H1 (cell line): ENCODE measurements at regions not wholly inside any gene's neighbourhood (a gene's known extent, or its start where the extent isn't known, plus 50 kb on each side); places are given as distances from the start of the nearest gene placed in this dataset.

Experiments
- CTCF ChIA-PET: fragments of 300-600 bp; sonication (Branson Sonifier 250); formaldehyde crosslinking; loops from one replicate; lab custom pipeline; 2021; ENCODE audit not compliant: partially characterized antibody; lab: Charles Lee
- POLR2A ChIA-PET: fragments of 300-600 bp; sonication (Branson Sonifier 250); formaldehyde crosslinking; loops from one replicate; lab custom pipeline; 2021; ENCODE audit warnings: inconsistent platforms; ENCODE audit not compliant: partially characterized antibody; lab: Charles Lee
- DNase-seq, 2 experiments: peaks; one replicate each; pipeline versions ENCODE4 v3.0.0 to v3.0.0-alpha.2; 2010 to 2022; ENCODE audit warnings: low spot score in 2 of 2, low read depth in 1 of 2, mixed read lengths in 1 of 2
- FAIRE-seq: peaks from 2 replicates; lab custom pipeline; 2011; peaks lifted over from hg19 to GRCh38; lab: Jason Lieb, UNC
- H2AFZ ChIP-seq: 2 replicates; pipeline ENCODE4 v1.8.1; 2012; ENCODE audit warnings: low read length, inconsistent platforms
- H2AK5ac ChIP-seq: 2 replicates; pipeline ENCODE4 v1.6.1; 2013; ENCODE audit warnings: low read depth, low read length
- H2BK120ac ChIP-seq: replicated peaks from 2 replicates; pipeline ENCODE3; 2013; ENCODE audit warnings: low read depth, low read length, inconsistent platforms
- H2BK12ac ChIP-seq: 2 replicates; pipeline ENCODE4 v1.6.1; 2013; ENCODE audit warnings: low read depth, low read length
- H2BK15ac ChIP-seq: 2 replicates; pipeline ENCODE4 v1.6.1; 2013; ENCODE audit warnings: low read length
- H2BK20ac ChIP-seq: 2 replicates; pipeline ENCODE4 v1.6.1; 2013; ENCODE audit warnings: low read length
- H2BK5ac ChIP-seq: 2 replicates; pipeline ENCODE4 v1.6.1; 2013; ENCODE audit warnings: low read depth, low read length
- H3K14ac ChIP-seq: 2 replicates; pipeline ENCODE4 v1.6.1; 2013; ENCODE audit warnings: inconsistent platforms; ENCODE audit not compliant: insufficient read length
- H3K18ac ChIP-seq: 2 replicates; pipeline ENCODE4 v1.6.1; 2013; ENCODE audit warnings: low read length; ENCODE audit errors: extremely low read depth
- H3K23ac ChIP-seq: 2 replicates; pipeline ENCODE4 v1.6.1; 2013; ENCODE audit warnings: inconsistent platforms; ENCODE audit not compliant: insufficient read length
- H3K23me2 ChIP-seq: 2 replicates; pipeline ENCODE4 v1.6.1; 2013; ENCODE audit warnings: low read depth, low read length
- H3K27ac ChIP-seq: 2 replicates; pipeline ENCODE4 v1.6.1; 2011; ENCODE audit warnings: low read depth, low read length, inconsistent platforms
- H3K27me3 ChIP-seq, 4 experiments: replicated peaks in 1 of 4; 1 replicate in 1 of 4; 2 replicates in 3 of 4; pipeline versions ENCODE4 v1.6.1 to v1.8.1; 2011 to 2013; ENCODE audit warnings: low read length in 3 of 4, mild to moderate bottlenecking in 3 of 4, inconsistent platforms in 2 of 4, mixed read lengths in 2 of 4, moderate library complexity in 1 of 4; ENCODE audit not compliant: control insufficient read depth in 3 of 4, insufficient read depth in 3 of 4; ENCODE audit errors: extremely low read depth in 1 of 4
- H3K36me3 ChIP-seq, 4 experiments: 2 replicates each; pipeline versions ENCODE4 v1.6.1 to v1.8.1; 2011 to 2013; ENCODE audit warnings: mild to moderate bottlenecking in 4 of 4, low read length in 3 of 4, moderate library complexity in 2 of 4, control low read depth in 1 of 4, inconsistent platforms in 1 of 4; ENCODE audit not compliant: insufficient read depth in 4 of 4, control insufficient read depth in 2 of 4
- H3K4ac ChIP-seq: replicated peaks from 2 replicates; pipeline ENCODE3; 2013; ENCODE audit warnings: low read length, low read depth, mixed read lengths, inconsistent platforms; ENCODE audit not compliant: insufficient read length
- H3K4me1 ChIP-seq, 4 experiments: replicated peaks in 1 of 4; 1 replicate in 1 of 4; 2 replicates in 3 of 4; pipeline versions ENCODE4 v1.6.1 to v1.8.1; 2011 to 2013; ENCODE audit warnings: low read length in 3 of 4, inconsistent platforms in 2 of 4, mixed read lengths in 1 of 4; ENCODE audit not compliant: insufficient read depth in 4 of 4, control insufficient read depth in 3 of 4
- H3K4me2 ChIP-seq, 2 experiments: 2 replicates each; pipeline versions ENCODE4 v1.6.1 to v1.8.1; 2011 to 2013; ENCODE audit warnings: low read depth in 2 of 2, low read length in 2 of 2, control low read depth in 1 of 2, inconsistent platforms in 1 of 2, mild to moderate bottlenecking in 1 of 2; ENCODE audit not compliant: insufficient read depth in 1 of 2
- H3K4me3 ChIP-seq, 4 experiments: fragments of 200-600, 300-600 bp in 1 of 4; sonication (generic), shearing (Covaris generic), sonication (Bioruptor Twin) in 1 of 4; 2 replicates each; pipeline versions ENCODE4 v1.5.1 to v1.8.1; 2011 to 2016; ENCODE audit warnings: low read length in 4 of 4, low read depth in 3 of 4, control low read depth in 2 of 4, inconsistent platforms in 2 of 4, mild to moderate bottlenecking in 2 of 4, mixed read lengths in 1 of 4, moderate library complexity in 1 of 4; ENCODE audit not compliant: insufficient read depth in 2 of 4; ENCODE audit errors: extremely low read depth in 1 of 4
- H3K56ac ChIP-seq: replicated peaks from 2 replicates; pipeline ENCODE3; 2013; ENCODE audit warnings: low read depth, mild to moderate bottlenecking, mixed read lengths, low read length, inconsistent platforms; ENCODE audit not compliant: insufficient read length
- H3K79me1 ChIP-seq: 2 replicates; pipeline ENCODE4 v1.6.1; 2013; ENCODE audit warnings: low read depth, low read length, control low read depth
- H3K79me2 ChIP-seq, 2 experiments: 2 replicates each; pipeline versions ENCODE4 v1.6.1 to v1.8.1; 2012 to 2013; ENCODE audit warnings: low read length in 2 of 2, mild to moderate bottlenecking in 2 of 2, inconsistent platforms in 1 of 2; ENCODE audit not compliant: insufficient read depth in 2 of 2, control insufficient read depth in 1 of 2
- H3K9ac ChIP-seq, 4 experiments: replicated peaks in 1 of 4; 1 replicate in 1 of 4; 2 replicates in 3 of 4; pipeline versions ENCODE4 v1.6.1 to v1.8.1; 2011 to 2013; ENCODE audit warnings: low read depth in 3 of 4, low read length in 3 of 4, control low read depth in 2 of 4, mild to moderate bottlenecking in 2 of 4, moderate library complexity in 2 of 4, inconsistent platforms in 1 of 4; ENCODE audit errors: extremely low read depth in 1 of 4
- H3K9me3 ChIP-seq, 2 experiments: 2 replicates each; pipeline versions ENCODE4 v1.6.1 to v1.8.1; 2012 to 2013; ENCODE audit warnings: mild to moderate bottlenecking in 2 of 2, moderate library complexity in 2 of 2, control low read depth in 1 of 2, inconsistent platforms in 1 of 2, low read depth in 1 of 2, low read length in 1 of 2, mixed read lengths in 1 of 2; ENCODE audit not compliant: insufficient read depth in 2 of 2
- H4K20me1 ChIP-seq, 2 experiments: replicated peaks in 1 of 2; 2 replicates each; pipeline versions ENCODE3 to v1.8.1; 2011 to 2013; ENCODE audit warnings: inconsistent platforms in 2 of 2, low read length in 2 of 2, mild to moderate bottlenecking in 1 of 2; ENCODE audit not compliant: insufficient read depth in 2 of 2, control insufficient read depth in 1 of 2
- H4K5ac ChIP-seq: 2 replicates; pipeline ENCODE4 v1.6.1; 2013; ENCODE audit warnings: low read length, low read depth, mixed read lengths, inconsistent platforms; ENCODE audit not compliant: insufficient read length
- H4K8ac ChIP-seq: 2 replicates; pipeline ENCODE4 v1.8.0; 2013; ENCODE audit warnings: mild to moderate bottlenecking, moderate library complexity, low read length, inconsistent platforms; ENCODE audit not compliant: insufficient read depth; ENCODE audit errors: extremely low read depth
- H4K91ac ChIP-seq: replicated peaks from 2 replicates; pipeline ENCODE3; 2013; ENCODE audit warnings: low read length, mixed read lengths, inconsistent platforms; ENCODE audit not compliant: insufficient read length
- BRCA1 ChIP-seq: IDR thresholded peaks from 2 replicates; pipeline ENCODE4 v1.6.1; 2012; ENCODE audit warnings: low read depth, low read length, improper control_type of control experiment
- CHD1 ChIP-seq: IDR thresholded peaks from 2 replicates; pipeline ENCODE4 v1.6.1; 2012; ENCODE audit warnings: low read depth, low read length, improper control_type of control experiment
- HDAC2 ChIP-seq, 2 experiments: fragments of 300-600 bp in 1 of 2; sonication (generic) in 1 of 2; IDR thresholded peaks; 2 replicates each; pipeline ENCODE4 v1.6.1; 2011 to 2012; ENCODE audit warnings: low read depth in 2 of 2, low read length in 2 of 2, mild to moderate bottlenecking in 2 of 2, moderate library complexity in 2 of 2, borderline replicate concordance in 1 of 2, inconsistent platforms in 1 of 2
- JUND ChIP-seq: IDR thresholded peaks from 2 replicates; pipeline ENCODE4 v1.6.1; 2011; ENCODE audit warnings: mild to moderate bottlenecking, improper control_type of control experiment, low read length
- SP1 ChIP-seq: IDR thresholded peaks from 2 replicates; pipeline ENCODE4 v1.6.1; 2011; ENCODE audit warnings: low read depth, low read length
- TCF12 ChIP-seq: IDR thresholded peaks from 2 replicates; pipeline ENCODE4 v1.6.1; 2011; ENCODE audit warnings: low read depth, mild to moderate bottlenecking, low read length
- WGBS, 2 experiments: shearing (Covaris generic) in 1 of 2; methylation state at CpG; one replicate each; pipeline versions ENCODE4 v1.1.6 to v1.1.7; 2013 to 2015; ENCODE audit warnings: low lambda C conversion rate in 2 of 2, mixed read lengths in 2 of 2, inconsistent platforms in 1 of 2, low coverage in 1 of 2, missing lambda C conversion rate in 1 of 2; ENCODE audit not compliant: insufficient replicate concordance in 2 of 2, insufficient coverage in 1 of 2, insufficient read length in 1 of 2; ENCODE audit errors: extremely low coverage in 1 of 2, missing lambda C conversion rate in 1 of 2; 5-methylcytosine and 5-hydroxymethylcytosine counted together

- CTCF ChIA-PET, result interaction anchor here (1.2 to 7.2 kb wide), 2 partner anchors 8 to 11 kb away, joined by 4 to 43 read pairs; no protein-coding TSS in a partner anchor
- 90% methylated on average over 2 of the region's 2 CpGs; no CpG with 5 or more reads in 1 of the 2 experiments for WGBS, 2 experiments
Observed at GRCh38 chr14:25546826-25547225, 496.9 kb upstream of the STXBP6 start.

More at GRCh38 chr14:25546826-25547225, 496.9 kb upstream of the STXBP6 start:
- no peak overlapping the region for H3K4me2 ChIP-seq
- FAIRE-seq, result no peak
- no peak overlapping the region for H4K91ac ChIP-seq
- no peaks in the 10 kb centered on the region for H4K20me1 ChIP-seq
- H3K9ac ChIP-seq, result no peak overlapping the region
- H2BK15ac ChIP-seq, result no peak overlapping the region
- no peaks in the 10 kb centered on the region for H3K23me2 ChIP-seq
- H3K79me1 ChIP-seq, result no peaks in the 10 kb centered on the region
- no peak overlapping the region for H3K23ac ChIP-seq
- H3K79me2 ChIP-seq, result no peaks in the 10 kb centered on the region
- no peak overlapping the region for H2AFZ ChIP-seq
- no peak overlapping the region for H4K5ac ChIP-seq
- no peak overlapping the region for H3K4me3 ChIP-seq
- H3K36me3 ChIP-seq, result no peaks in the 10 kb centered on the region
- H4K8ac ChIP-seq, result no peak overlapping the region
- POLR2A ChIA-PET, result no interaction called here
- H3K14ac ChIP-seq, result no peak overlapping the region
- H3K27ac ChIP-seq, result no peak overlapping the region
- no peaks in the 10 kb centered on the region for H3K9me3 ChIP-seq
- no peak overlapping the region for H2AK5ac ChIP-seq
- H2BK20ac ChIP-seq, result no peak overlapping the region
- peaks cover 0 to 2% (median 0%) of the 10 kb centered on the region in 4 experiments; a peak in 1 of 7 replicates for H3K4me1 ChIP-seq
- H3K27me3 ChIP-seq, result no peaks in the 10 kb centered on the region
- no peak overlapping the region for H3K18ac ChIP-seq
- H3K56ac ChIP-seq, result no peak overlapping the region
- no peak for TF ChIP-seq HDAC2 (IDR thresholded peaks at IDR 0.05; ENCODE audit: borderline replicate concordance in 1 of 2, low read depth in 2 of 2, low read length in 2 of 2)
- no peak for TF ChIP-seq BRCA1
- TF ChIP-seq SP1, result no peak
- no peak for TF ChIP-seq JUND
- TF ChIP-seq TCF12, result no peak
- TF ChIP-seq CHD1, result no peak
- H2BK5ac ChIP-seq, result no peak overlapping the region
- no peak overlapping the region for H2BK12ac ChIP-seq
- no peak overlapping the region for H2BK120ac ChIP-seq
- no peak for DNase-seq
- H3K4ac ChIP-seq, result no peak overlapping the region
